Left ventricle myocardium inferior (tissue), 1 donor: ENCODE measurements at regions not wholly inside any gene's neighbourhood (a gene's known extent, or its start where the extent isn't known, plus 50 kb on each side); places are given as distances from the start of the nearest gene placed in this dataset.
A peak's percentile ranks its signal among the peaks of the same experiment; 100 is the strongest.

ENCODE experiments used
- DNase-seq: peaks from one replicate; pipeline ENCODE4 v3.0.0-alpha.2; 2020
- H3K27ac ChIP-seq: fragments of 200-600 bp; replicated peaks from 2 replicates; pipeline ENCODE4 v1.8.0; 2021
- H3K27me3 ChIP-seq: fragments of 200-600 bp; 2 replicates; pipeline ENCODE4 v1.8.0; 2021; ENCODE audit warnings: low read depth
- H3K36me3 ChIP-seq: fragments of 200-600 bp; 2 replicates; pipeline ENCODE4 v1.8.0; 2021
- H3K4me1 ChIP-seq: fragments of 200-600 bp; 2 replicates; pipeline ENCODE4 v1.8.0; 2021
- H3K4me3 ChIP-seq: fragments of 200-600 bp; 2 replicates; pipeline ENCODE4 v1.8.0; 2021; ENCODE audit warnings: mild to moderate bottlenecking, moderate library complexity
- H3K9me3 ChIP-seq: fragments of 200-600 bp; replicated peaks from 2 replicates; pipeline ENCODE4 v1.8.0; 2021
- intact Hi-C: fragments of 100-400 bp; cut with micrococcal nuclease; formaldehyde crosslinking; loops from one replicate; pipeline ENCODE4 v1.11.0; 2022
- TF ChIP-seq, protein P1 (sequence below): fragments of 200-600 bp; IDR thresholded peaks from 2 replicates; pipeline ENCODE4 v1.8.0; 2021; ENCODE audit warnings: antibody characterized with exemption, mild to moderate bottlenecking, borderline replicate concordance
- donor health status: DM: no; HTN: yes; CAD: no; lungs with severe emphysema.

DNA sequence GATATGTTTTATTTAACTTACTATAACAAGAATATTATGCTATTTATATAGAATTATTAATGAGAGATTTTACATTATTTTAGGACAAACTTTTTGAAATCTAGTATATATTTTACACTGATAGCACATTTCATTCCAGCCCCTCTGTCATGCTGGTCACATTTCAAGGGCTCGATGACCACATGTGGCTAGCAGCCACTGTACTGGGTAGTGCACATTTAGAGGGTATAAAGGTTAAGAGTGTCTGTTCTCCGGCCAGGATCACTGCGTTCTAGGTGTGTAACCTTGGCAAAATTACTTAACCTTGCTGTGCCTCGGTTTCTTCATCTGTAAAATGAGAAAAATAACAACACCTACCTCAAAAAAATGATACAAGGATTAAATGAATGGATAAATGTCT, 87.2 kb upstream of the TNP1 start:
- intact Hi-C loops: no loop called here
- H3K4me3 ChIP-seq: no peak overlapping the region
- H3K27ac ChIP-seq: no peak overlapping the region
- H3K4me1 ChIP-seq: no peaks in the 10 kb centered on the region
- H3K9me3 ChIP-seq: peaks cover 8% of the 10 kb centered on the region
- DNase-seq: no peak
- TF ChIP-seq, protein P1, sequence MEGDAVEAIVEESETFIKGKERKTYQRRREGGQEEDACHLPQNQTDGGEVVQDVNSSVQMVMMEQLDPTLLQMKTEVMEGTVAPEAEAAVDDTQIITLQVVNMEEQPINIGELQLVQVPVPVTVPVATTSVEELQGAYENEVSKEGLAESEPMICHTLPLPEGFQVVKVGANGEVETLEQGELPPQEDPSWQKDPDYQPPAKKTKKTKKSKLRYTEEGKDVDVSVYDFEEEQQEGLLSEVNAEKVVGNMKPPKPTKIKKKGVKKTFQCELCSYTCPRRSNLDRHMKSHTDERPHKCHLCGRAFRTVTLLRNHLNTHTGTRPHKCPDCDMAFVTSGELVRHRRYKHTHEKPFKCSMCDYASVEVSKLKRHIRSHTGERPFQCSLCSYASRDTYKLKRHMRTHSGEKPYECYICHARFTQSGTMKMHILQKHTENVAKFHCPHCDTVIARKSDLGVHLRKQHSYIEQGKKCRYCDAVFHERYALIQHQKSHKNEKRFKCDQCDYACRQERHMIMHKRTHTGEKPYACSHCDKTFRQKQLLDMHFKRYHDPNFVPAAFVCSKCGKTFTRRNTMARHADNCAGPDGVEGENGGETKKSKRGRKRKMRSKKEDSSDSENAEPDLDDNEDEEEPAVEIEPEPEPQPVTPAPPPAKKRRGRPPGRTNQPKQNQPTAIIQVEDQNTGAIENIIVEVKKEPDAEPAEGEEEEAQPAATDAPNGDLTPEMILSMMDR: no peak
- no peaks in the 10 kb centered on the region for H3K36me3 ChIP-seq
- H3K27me3 ChIP-seq: no peaks in the 10 kb centered on the region

DNA sequence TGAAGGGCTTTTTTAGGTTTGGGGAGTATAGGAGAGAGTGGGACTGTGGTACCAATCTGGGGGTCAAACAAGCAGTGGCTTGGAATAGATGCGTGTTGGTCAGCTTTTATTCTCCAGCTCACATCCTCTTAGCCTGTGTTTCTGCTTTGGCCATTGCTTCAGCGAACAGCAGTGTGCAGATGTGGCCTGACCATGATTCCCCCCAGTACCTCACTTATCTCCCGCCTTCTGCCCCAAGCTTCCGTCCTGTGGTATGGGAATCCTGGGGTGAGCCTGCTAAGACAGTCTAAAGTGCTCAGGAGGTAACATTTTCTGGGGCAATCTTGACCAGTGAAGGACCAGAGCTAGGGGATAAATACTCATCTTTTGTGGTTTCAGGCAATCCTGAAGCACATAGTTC, 84.9 kb upstream of the TNP1 start:
- H3K27me3 ChIP-seq: no peaks in the 10 kb centered on the region
- no peak overlapping the region for H3K27ac ChIP-seq
- no peak for DNase-seq
- H3K4me1 ChIP-seq: no peaks in the 10 kb centered on the region
- TF ChIP-seq, protein P1: no peak
- H3K36me3 ChIP-seq: no peaks in the 10 kb centered on the region
- no peak overlapping the region for H3K4me3 ChIP-seq
- H3K9me3 ChIP-seq: no peaks in the 10 kb centered on the region
- intact Hi-C loops: no loop called here

DNA sequence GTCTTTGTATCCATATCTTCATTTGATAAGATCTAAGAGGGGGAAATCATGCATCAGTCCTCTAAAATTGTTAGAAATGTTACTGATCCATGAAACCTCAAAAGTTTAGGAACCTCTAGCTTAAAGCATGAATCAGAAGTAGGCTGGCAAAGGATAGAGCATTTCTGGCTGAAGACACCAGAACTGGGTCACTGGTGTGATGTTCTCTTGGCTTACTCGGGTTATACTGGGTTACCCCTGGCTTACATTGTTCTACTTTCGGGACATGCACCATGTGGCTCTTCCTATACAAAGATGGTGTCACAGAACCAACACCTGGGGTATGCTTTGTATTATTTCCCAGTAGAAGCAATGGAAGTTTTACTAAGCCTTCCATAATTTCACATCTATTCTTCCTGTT, 83.2 kb upstream of the TNP1 start:
- no peak overlapping the region for H3K27ac ChIP-seq
- DNase-seq: no peak
- H3K4me3 ChIP-seq: no peak overlapping the region
- H3K36me3 ChIP-seq: no peaks in the 10 kb centered on the region
- H3K9me3 ChIP-seq: no peaks in the 10 kb centered on the region
- no peaks in the 10 kb centered on the region for H3K4me1 ChIP-seq
- no peaks in the 10 kb centered on the region for H3K27me3 ChIP-seq
- intact Hi-C loops: no loop called here
- TF ChIP-seq, protein P1: no peak

DNA sequence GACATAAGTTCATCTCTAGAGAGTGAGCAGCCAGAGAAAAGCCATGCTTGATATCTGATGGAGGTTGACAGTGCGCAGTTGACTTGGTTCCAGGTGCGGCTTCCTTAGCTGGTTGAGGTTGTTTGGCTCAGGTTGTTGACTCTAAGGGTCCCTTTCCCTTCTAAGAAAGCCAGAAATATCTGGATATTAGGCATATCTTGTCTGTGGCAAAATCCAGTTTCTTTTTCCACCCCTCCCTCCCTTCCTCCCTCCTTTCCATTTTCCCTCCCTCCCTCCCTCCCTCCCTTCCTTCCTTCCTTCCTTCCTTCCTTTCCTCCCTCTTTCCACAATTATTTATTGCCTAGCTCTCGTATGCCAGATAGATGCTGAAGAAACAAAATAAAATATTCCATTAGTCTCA, 82.6 kb upstream of the TNP1 start:
- no peaks in the 10 kb centered on the region for H3K9me3 ChIP-seq
- DNase-seq: no peak
- no peak overlapping the region for H3K27ac ChIP-seq
- H3K4me3 ChIP-seq: no peak overlapping the region
- peaks cover 6% of the 10 kb centered on the region for H3K4me1 ChIP-seq
- TF ChIP-seq, protein P1: no peak
- H3K36me3 ChIP-seq: no peaks in the 10 kb centered on the region
- intact Hi-C loops: no loop called here
- no peaks in the 10 kb centered on the region for H3K27me3 ChIP-seq

DNA sequence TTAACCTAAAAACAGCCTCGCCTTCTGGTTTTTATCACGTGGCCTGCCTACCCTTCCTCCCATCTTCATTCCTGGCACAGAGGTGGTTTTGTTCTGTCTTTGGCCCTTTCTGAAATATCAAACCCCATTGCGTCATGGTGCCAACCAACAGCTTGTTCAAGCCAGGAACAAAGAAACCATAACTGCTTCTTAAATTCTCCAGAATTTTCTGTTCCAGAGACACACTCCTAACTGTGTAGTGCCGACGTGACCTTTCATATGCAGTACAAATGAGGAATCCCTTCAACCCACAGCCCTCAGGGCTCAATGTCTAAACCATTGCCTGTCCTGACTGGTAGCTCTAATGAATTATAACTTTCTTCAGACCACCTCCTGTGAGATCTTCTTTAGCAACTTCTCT, 82.2 kb upstream of the TNP1 start:
- Histone ChIP-seq H3K36me3 (no peaks in the 10 kb centered on the region), H3K27me3 (no peaks in the 10 kb centered on the region), H3K27ac (no peak overlapping the region), H3K4me1 (peaks cover 11% of the 10 kb centered on the region), H3K9me3 (no peaks in the 10 kb centered on the region), H3K4me3 (no peak overlapping the region)
- TF ChIP-seq, protein P1: no peak
- intact Hi-C loops: no loop called here
- DNase-seq: no peak

DNA sequence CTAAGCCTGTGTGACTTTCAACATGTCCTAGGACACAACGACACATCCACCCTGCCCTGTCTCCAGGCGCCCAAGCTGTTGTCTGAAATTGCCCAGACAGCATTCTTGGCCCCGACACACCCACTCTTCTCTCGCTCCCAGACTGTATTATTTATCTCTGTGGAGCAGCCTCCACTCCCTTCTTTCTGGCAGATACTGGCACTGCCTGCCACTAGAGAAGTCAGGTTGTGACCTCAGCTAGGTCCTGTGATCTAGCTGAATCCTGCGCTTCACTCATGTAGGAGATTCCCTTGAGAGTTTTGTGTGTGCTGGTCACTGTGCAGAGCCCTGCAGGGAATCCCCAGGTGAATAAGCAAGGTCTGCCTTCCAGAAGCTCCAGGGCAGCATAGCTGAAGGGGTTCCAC, 77.1 kb upstream of the TNP1 start:
- no peaks in the 10 kb centered on the region for H3K9me3 ChIP-seq
- intact Hi-C loops: no loop called here
- no peaks in the 10 kb centered on the region for H3K27me3 ChIP-seq
- no peak overlapping the region for H3K4me3 ChIP-seq
- peaks cover 50% of the 10 kb centered on the region for H3K4me1 ChIP-seq
- no peaks in the 10 kb centered on the region for H3K36me3 ChIP-seq
- H3K27ac ChIP-seq: peak overlapping the region; percentile 53
- TF ChIP-seq, protein P1: no peak
- peak; percentile 49 for DNase-seq
